A549 (cell line): ENCODE measurements at regions not wholly inside any gene's neighbourhood (a gene's known extent, or its start where the extent isn't known, plus 50 kb on each side); places are given as distances from the start of the nearest gene placed in this dataset.

Experiments used
- ATAC-seq, 2 experiments: fragments of 200-7000 bp in 1 of 2; fragments of >200 bp in 1 of 2; cut with Nextera tagmentation in 1 of 2; cut with Tn5 transposase in 1 of 2; 3 replicates each; pipeline versions ENCODE4 v1.8.0 to v1.9.1; 2018 to 2020; ENCODE audit warnings: mild to moderate bottlenecking in 1 of 2, moderate library complexity in 1 of 2
- CTCF ChIA-PET: fragments of 300-600 bp; sonication (Branson Sonifier 250); formaldehyde crosslinking; extraction: SDS; loops from one replicate; lab custom pipeline; 2021; ENCODE audit warnings: antibody characterized with exemption, inconsistent platforms; lab: Yijun Ruan, JAX
- POLR2A ChIA-PET: fragments of 350-600 bp; formaldehyde crosslinking; extraction: SDS; loops from one replicate; lab custom pipeline; 2021; ENCODE audit warnings: antibody characterized with exemption, inconsistent platforms; lab: Yijun Ruan, JAX
- DNase-seq, 2 experiments: peaks; one replicate each; pipeline versions ENCODE4 v3.0.0 to v3.0.0-alpha.2; 2011 to 2016; ENCODE audit warnings: low read depth in 1 of 2, low spot score in 1 of 2
- FAIRE-seq: peaks from 2 replicates; lab custom pipeline; 2011; peaks lifted over from hg19 to GRCh38; lab: Jason Lieb, UNC
- H3K27ac ChIP-seq, 2 experiments: fragments of >200 bp; sonication (Bioruptor Twin); formaldehyde crosslinking; 3 replicates each; pipeline ENCODE4 v1.5.1; 2016 to 2017
- H3K4me1 ChIP-seq: fragments of >200 bp; sonication (Bioruptor Twin); formaldehyde crosslinking; 3 replicates; pipeline ENCODE4 v1.6.1; 2016
- H3K4me2 ChIP-seq: fragments of >200 bp; sonication (Bioruptor Twin); formaldehyde crosslinking; 3 replicates; pipeline ENCODE4 v1.6.1; 2016
- H3K4me3 ChIP-seq: fragments of >200 bp; sonication (Bioruptor Twin); formaldehyde crosslinking; 3 replicates; pipeline ENCODE4 v1.5.1; 2016
- H3K9me3 ChIP-seq: fragments of >200 bp; sonication (Bioruptor Twin); formaldehyde crosslinking; 3 replicates; pipeline ENCODE4 v1.6.1; 2016
- BHLHE40 ChIP-seq: IDR thresholded peaks from 2 replicates; pipeline ENCODE4 v1.6.1; 2012; ENCODE audit warnings: low read depth, low read length, inconsistent platforms
- CBX2 ChIP-seq: fragments of 200-600 bp; sonication (generic); IDR thresholded peaks from 2 replicates; pipeline ENCODE4 v1.6.1; 2016; ENCODE audit warnings: low read depth, mild to moderate bottlenecking, borderline replicate concordance
- CBX8 ChIP-seq: fragments of 200-600 bp; sonication (generic); IDR thresholded peaks from 2 replicates; pipeline ENCODE4 v1.6.1; 2016
- CTCF ChIP-seq: fragments of >200 bp; sonication (Bioruptor Twin); formaldehyde crosslinking; IDR thresholded peaks from 3 replicates; pipeline ENCODE4 v1.5.1; 2016
- EHMT2 ChIP-seq: fragments of 200-600 bp; sonication (generic); IDR thresholded peaks from 2 replicates; pipeline ENCODE4 v1.6.1; 2016; ENCODE audit warnings: antibody characterized with exemption, low read depth, mild to moderate bottlenecking, moderate library complexity
- HEYL ChIP-seq: fragments of 250-450 bp; sonication (Bioruptor Pico); IDR thresholded peaks from 2 replicates; pipeline ENCODE4 v1.8.0; 2021; ENCODE audit warnings: mild to moderate bottlenecking, moderate library complexity
- HMGXB4 ChIP-seq: fragments of 250-450 bp; sonication (Bioruptor Pico); IDR thresholded peaks from 2 replicates; pipeline ENCODE4 v1.5.0; 2021; ENCODE audit warnings: mild to moderate bottlenecking, moderate library complexity, borderline replicate concordance
- HOXB13 ChIP-seq: fragments of 250-450 bp; sonication (Bioruptor Pico); IDR thresholded peaks from 2 replicates; pipeline ENCODE4 v1.5.0; 2020; ENCODE audit warnings: low read depth, mild to moderate bottlenecking, moderate library complexity
- HOXB5 ChIP-seq: fragments of 250-450 bp; sonication (Bioruptor Pico); IDR thresholded peaks from 2 replicates; pipeline ENCODE4 v1.5.0; 2020; ENCODE audit warnings: mild to moderate bottlenecking, moderate library complexity
- JUNB ChIP-seq: fragments of >200 bp; sonication (Bioruptor Twin); formaldehyde crosslinking; IDR thresholded peaks from 2 replicates; pipeline ENCODE4 v1.6.1; 2016
- MAZ ChIP-seq: fragments of 150-350 bp; IDR thresholded peaks from 2 replicates; pipeline ENCODE4 v1.6.1; 2014; ENCODE audit warnings: antibody characterized with exemption, low read depth, low read length, borderline replicate concordance
- NR3C1 ChIP-seq: fragments of >200 bp; sonication (Bioruptor Twin); formaldehyde crosslinking; IDR thresholded peaks from 3 replicates; pipeline ENCODE4 v1.6.1; 2017
- PBX3 ChIP-seq: IDR thresholded peaks from 2 replicates; pipeline ENCODE4 v1.6.1; 2012
- RAD21 ChIP-seq, 2 experiments: fragments of >200 bp in 1 of 2; sonication (Bioruptor Twin) in 1 of 2; formaldehyde crosslinking in 1 of 2; IDR thresholded peaks in 1 of 2; conservative IDR thresholded peaks in 1 of 2; 2 replicates in 1 of 2; 3 replicates in 1 of 2; pipeline ENCODE4 v1.6.1; 2012 to 2018; ENCODE audit warnings: inconsistent platforms in 1 of 2
- SREBF2 ChIP-seq: fragments of 450-650 bp; IDR thresholded peaks from 2 replicates; pipeline ENCODE4 v1.6.1; 2014; ENCODE audit warnings: mild to moderate bottlenecking, moderate library complexity
- USF2 ChIP-seq: fragments of 450-650 bp; IDR thresholded peaks from 2 replicates; pipeline ENCODE4 v1.6.1; 2014; ENCODE audit warnings: antibody characterized with exemption
- ZFP36 ChIP-seq: fragments of 450-650 bp; IDR thresholded peaks from 2 replicates; pipeline ENCODE4 v1.6.1; 2014; ENCODE audit warnings: borderline replicate concordance; ENCODE audit not compliant: partially characterized antibody
- ZSCAN20 ChIP-seq: fragments of 250-450 bp; sonication (Bioruptor Pico); IDR thresholded peaks from 2 replicates; pipeline ENCODE4 v1.8.0; 2022; ENCODE audit warnings: mild to moderate bottlenecking, moderate library complexity
- whole genome bisulfite sequencing: methylation state at CpG from one replicate; pipeline ENCODE4 v1.1.6; 2017; ENCODE audit errors: missing lambda C conversion rate; 5-methylcytosine and 5-hydroxymethylcytosine counted together
- TF ChIP-seq, protein P1 (sequence below): fragments of >200 bp; sonication (Bioruptor Twin); formaldehyde crosslinking; IDR thresholded peaks from 3 replicates; pipeline ENCODE4 v1.6.1; 2016
- TF ChIP-seq, protein P2 (sequence below): IDR thresholded peaks from 2 replicates; pipeline ENCODE4 v1.6.1; 2012; ENCODE audit warnings: low read depth, borderline replicate concordance

GRCh38 chr1:8214501-8215173 is 103.3 kb upstream of the SLC45A1 start:
- WGBS, result 90% methylated on average over 6 of the region's 6 CpGs
- FAIRE-seq, result no peak
- H3K9me3 ChIP-seq, result no peaks in the 10 kb centered on the region

More at GRCh38 chr1:8214501-8215173, 103.3 kb upstream of the SLC45A1 start:
- H3K4me3 ChIP-seq, result no peak overlapping the region
- no peak overlapping the region for H3K4me2 ChIP-seq
- TF ChIP-seq ZFP36, result no peak
- no peak for TF ChIP-seq HEYL (CRISPR knock-in tag)
- no peak for TF ChIP-seq USF2
- TF ChIP-seq RAD21 (conservative IDR thresholded peaks at IDR 0.05 in 1 of 2, IDR thresholded peaks at IDR 0.05 in 1 of 2), result no peak
- no peak for TF ChIP-seq CBX8
- no peak for TF ChIP-seq JUNB
- no peak for TF ChIP-seq PBX3
- TF ChIP-seq ZSCAN20, result no peak
- no peak for TF ChIP-seq EHMT2
- no peak for TF ChIP-seq SREBF2
- TF ChIP-seq BHLHE40, result no peak
- TF ChIP-seq, protein P1, sequence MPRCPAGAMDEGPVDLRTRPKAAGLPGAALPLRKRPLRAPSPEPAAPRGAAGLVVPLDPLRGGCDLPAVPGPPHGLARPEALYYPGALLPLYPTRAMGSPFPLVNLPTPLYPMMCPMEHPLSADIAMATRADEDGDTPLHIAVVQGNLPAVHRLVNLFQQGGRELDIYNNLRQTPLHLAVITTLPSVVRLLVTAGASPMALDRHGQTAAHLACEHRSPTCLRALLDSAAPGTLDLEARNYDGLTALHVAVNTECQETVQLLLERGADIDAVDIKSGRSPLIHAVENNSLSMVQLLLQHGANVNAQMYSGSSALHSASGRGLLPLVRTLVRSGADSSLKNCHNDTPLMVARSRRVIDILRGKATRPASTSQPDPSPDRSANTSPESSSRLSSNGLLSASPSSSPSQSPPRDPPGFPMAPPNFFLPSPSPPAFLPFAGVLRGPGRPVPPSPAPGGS, result no peak
- no peak for TF ChIP-seq HOXB5 (CRISPR knock-in tag)
- TF ChIP-seq MAZ, result no peak
- TF ChIP-seq CBX2, result no peak
- TF ChIP-seq NR3C1, result no peak
- TF ChIP-seq HOXB13 (CRISPR knock-in tag), result no peak
- TF ChIP-seq CTCF, result no peak
- TF ChIP-seq, protein P2, sequence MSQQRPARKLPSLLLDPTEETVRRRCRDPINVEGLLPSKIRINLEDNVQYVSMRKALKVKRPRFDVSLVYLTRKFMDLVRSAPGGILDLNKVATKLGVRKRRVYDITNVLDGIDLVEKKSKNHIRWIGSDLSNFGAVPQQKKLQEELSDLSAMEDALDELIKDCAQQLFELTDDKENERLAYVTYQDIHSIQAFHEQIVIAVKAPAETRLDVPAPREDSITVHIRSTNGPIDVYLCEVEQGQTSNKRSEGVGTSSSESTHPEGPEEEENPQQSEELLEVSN, result no peak
- TF ChIP-seq HMGXB4 (CRISPR knock-in tag), result no peak
- no peak for DNase-seq
- H3K27ac ChIP-seq, result peak overlapping the region; percentile 95 to 98
- H3K4me1 ChIP-seq, result peaks cover 59% of the 10 kb centered on the region
- ATAC-seq, result no peak
- ChIA-PET POLR2A (no interaction called here), CTCF (no interaction called here)
